NCI-H146 (cell line): ENCODE measurements at regions not wholly inside any gene's neighbourhood (a gene's known extent, or its start where the extent isn't known, plus 50 kb on each side); places are given as distances from the start of the nearest gene placed in this dataset.
A peak's percentile ranks its signal among the peaks of the same experiment; 100 is the strongest.
"Not testable (repeated sequence)": the region's sequence is repeated elsewhere in the genome, so short reads cannot be mapped to it uniquely, and the experiment has no call there.

ENCODE experiments used
- DNase-seq: peaks from one replicate; lab custom pipeline; 2025; lab: John Stamatoyannopoulos, UW

DNA sequence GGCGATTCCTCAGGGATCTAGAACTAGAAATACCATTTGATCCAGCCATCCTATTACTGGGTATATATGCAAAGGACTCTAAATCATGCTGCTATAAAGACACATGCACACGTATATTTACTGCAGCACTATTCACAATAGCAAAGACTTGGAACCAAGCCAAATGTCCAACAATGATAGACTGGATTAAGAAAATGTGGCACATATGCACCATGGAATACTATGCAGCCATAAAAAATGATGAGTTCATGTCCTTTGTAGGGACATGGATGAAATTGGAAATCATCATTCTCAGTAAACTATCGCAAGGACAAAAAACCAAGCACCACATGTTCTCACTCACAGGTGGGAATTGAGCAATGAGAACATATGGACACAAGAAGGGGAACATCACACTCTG is 93.1 kb upstream of the NT5E start:
- not testable (repeated sequence) for DNase-seq

DNA sequence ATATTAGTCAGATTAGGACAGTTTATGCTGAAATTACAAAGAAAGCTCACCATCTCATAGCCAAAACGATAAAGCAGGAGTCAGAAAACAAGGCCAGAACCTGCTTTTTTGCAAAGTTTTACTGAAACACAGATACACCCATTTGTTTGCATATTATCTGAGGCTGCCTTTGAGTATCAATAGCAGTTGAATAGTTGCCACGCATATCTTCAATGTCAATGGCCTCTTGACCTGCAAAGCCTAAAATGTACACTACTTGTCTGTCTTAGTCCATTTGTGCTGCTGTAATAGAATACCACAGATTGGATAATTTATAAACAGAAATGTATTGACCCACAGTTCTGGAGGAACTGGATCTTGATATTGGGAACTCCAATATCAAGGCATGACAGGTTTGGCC is 94.1 kb upstream of the NT5E start:
- DNase-seq = no peak

DNA sequence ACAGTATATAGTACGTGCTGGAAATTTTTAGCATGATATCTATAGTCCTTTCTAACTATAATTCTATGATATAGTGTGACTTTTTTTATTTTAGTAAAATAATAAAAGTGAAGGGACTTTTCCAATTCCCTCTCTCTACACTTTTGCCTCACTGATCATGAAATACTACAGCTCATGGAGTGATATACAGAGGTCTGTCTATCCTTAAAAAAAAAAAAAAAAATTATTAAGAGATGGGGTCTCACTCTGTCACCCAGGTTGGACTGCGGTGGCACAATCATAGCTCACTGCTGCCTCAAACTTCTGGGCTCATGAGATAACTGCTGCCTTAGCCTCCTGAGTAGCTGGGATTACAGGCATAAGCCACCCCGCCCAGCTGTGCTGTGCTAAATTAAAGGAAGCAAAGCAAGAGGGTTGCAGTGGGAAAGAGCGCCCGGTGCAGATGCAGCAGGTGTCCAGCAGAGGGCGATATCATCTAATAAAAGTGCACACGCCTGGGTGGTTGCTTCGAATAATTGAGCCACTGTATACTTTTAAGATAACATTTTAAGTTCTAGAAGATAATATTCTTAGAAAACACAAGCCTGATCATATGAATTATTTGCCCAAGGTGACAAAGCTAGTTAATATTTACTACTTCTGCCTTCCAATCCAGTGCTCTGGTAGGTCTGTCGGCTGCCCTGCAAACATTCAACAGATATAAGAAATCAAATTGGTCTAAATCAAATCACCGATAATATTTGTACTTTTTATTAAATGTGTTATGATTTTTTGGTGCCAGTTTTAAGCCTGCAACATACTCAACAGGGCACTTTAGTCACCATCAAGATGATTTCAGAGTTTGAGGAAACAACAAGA is 94.9 kb upstream of the NT5E start:
- DNase-seq = peak; percentile 31

DNA sequence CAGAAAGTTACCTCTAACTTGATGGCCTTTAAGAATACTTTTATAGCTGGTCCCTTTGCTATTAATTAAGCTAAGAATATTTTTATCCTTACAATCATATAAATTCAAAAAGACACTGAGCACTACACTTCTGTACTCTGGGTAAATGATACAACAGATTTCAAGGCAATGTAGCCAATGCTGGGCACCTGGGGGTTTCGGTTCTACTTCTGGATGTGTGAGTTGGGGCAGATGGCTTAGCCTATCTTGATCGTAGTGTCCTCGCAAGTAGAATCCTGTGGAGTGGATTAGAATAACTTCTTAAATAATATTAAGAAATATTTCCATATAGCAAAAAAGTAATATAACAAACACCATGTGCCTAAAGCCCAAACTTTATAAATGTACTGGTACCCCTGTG is 96.9 kb upstream of the NT5E start:
- no peak for DNase-seq

DNA sequence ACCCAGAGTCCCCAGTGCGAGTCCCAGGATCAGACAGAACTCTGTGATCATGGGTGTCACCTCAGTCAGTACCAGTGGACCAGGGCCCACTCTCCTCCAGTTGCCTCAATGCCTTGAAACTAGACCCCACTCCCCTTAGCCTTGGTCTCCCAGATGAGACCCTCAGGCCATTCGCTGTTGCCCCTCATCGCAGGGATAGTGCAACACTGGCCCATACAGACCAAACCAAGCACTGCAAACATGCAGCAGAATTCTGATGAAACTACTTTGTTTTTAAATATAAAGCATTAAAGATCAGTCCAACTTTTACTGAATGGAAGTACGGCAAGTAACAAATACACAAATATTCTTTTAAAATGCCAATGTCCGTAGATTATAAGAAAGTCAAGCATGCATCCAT is 101.2 kb upstream of the NT5E start:
- no peak for DNase-seq

DNA sequence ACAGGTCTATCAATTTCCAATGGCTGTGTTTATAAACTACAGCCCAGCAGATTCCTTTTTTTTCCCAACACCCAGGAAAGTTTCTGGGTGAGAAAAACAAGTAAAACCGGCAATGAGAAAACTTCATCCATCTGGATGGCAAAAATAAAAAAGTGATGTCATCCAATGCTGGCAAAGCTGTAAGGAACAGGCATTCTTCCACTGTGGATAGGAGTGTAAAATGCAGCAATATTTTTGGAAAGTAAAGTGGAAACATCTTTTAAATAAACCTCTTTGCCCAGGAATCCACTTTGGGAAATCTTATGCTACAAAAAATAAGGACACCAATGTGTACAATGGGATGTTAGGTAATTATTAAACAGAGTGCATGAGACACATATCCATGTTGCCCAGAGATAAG is 102.1 kb upstream of the NT5E start:
- no peak for DNase-seq

DNA sequence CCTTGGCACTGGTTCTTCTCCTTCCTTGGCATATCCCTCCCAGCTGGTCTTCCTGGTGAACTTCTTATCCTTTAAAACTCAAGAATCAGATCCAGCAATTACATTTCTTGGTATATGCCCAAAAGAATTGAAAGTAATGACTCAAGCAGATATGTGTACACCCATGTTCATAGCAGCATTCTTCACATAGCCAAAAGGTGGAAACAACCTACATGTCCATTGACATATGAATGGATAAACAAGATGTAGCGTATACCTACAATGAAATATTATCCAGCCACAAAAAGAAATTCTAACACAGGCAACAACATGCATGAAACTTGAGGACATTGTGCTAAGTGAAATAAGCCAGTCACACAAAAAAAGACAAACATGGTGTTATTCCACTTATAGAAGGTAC is 103.7 kb upstream of the NT5E start:
- no peak for DNase-seq

DNA sequence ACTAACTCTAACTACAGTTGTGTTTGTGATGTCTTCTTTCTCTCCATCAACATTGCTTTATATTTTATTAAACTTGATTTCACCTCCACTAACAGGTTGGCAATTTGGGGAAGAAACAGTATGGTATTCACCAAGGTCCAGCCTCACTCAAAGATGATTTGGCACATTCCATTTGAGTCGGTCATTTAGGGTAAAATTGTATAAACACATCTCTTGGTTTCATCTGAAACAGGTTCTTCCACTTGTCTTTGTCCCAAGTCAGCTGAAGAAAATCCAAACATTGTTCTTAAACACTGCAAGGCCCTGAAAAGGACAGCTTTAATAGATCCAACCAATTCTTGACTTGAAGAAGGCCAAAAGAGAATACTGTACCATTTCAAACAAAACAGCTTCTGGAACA is 104.9 kb upstream of the NT5E start:
- DNase-seq = no peak

DNA sequence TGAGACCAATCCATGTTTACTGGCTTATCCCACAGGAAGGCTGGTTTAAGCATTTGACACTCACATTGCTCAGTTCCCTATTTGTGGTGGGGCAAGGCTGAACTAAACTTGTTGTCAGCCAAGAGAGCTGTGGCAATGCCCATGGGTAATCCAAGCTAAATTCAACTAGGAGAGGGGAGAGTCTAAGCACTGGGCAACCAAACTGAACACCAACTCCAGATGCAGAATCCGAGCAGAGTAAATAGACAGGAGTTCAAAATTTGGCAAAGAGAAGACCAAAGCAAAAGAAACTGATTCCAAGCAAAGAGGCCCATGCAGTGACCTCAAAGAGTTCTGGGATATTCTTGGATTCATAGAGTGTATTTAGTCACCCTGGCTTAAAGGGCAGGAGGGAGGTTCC is 106.5 kb upstream of the NT5E start:
- DNase-seq = no peak

DNA sequence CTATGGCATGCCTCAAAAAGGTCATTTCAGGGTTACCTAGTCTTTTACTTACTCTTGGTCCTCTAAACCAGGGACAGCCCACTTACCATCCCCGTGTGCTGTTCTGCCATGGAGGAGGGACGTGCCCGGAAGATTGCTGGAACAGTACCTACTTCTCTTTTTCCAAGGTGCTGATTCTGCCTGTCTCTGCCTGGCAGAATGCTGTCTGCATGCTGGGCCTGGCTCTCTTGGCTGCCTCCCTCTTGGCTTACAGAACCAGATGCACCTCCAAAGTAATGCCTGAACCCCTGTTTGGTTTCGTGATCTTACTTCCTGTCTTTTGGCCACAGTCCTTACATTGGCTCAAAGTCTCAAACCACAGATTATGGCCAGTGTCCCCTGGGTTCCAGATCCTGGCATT is 120.7 kb upstream of the NT5E start:
- DNase-seq = no peak

DNA sequence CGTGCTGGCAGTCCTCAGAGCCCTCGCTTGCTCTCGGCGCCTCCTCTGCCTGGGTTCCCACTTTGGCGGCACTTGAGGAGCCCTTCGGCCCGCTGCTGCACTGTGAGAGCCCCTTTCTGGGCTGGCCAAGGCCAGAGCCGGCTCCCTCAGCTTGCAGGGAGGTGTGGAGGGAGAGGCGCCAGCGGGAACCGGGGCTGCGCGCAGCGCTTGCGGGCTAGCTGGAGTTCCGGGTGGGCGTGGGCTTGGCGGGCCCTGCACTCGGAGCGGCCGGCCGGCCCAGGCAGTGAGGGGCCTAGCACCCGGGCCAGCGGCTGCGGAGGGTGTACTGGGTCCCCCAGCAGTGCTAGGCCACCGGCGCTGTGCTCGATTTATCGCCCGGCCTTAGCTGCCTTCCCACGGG is 124.1 kb upstream of the NT5E start:
- not testable (repeated sequence) for DNase-seq

DNA sequence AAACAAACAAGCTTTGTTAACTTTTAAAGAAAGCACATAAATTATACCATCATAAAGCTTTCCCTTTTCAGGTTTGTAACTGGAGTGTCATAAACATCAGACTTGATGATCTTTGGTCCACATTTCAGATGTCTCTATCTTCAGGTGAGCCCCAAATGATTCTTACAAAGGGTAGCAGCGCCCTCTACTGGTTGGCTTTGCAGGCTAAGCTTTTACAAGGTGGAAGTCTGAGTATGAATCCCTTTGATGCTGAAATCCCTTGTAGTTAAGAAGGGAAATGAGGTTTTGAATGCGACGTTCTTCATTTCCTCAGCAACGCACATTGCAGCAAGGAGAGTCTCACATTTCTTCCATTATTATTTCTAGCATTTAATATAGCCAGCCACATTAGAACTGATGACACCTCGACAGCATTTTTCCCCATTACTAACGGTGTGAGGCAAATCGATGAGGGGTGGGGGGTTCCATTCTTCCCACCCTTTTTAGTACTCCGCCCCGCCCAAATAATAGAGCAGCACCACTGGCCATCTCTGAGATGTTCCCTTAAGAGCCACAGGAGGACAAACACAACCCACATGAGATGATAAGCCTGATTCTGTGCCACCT is 126.3 kb upstream of the NT5E start:
- DNase-seq = peak; percentile 56

DNA sequence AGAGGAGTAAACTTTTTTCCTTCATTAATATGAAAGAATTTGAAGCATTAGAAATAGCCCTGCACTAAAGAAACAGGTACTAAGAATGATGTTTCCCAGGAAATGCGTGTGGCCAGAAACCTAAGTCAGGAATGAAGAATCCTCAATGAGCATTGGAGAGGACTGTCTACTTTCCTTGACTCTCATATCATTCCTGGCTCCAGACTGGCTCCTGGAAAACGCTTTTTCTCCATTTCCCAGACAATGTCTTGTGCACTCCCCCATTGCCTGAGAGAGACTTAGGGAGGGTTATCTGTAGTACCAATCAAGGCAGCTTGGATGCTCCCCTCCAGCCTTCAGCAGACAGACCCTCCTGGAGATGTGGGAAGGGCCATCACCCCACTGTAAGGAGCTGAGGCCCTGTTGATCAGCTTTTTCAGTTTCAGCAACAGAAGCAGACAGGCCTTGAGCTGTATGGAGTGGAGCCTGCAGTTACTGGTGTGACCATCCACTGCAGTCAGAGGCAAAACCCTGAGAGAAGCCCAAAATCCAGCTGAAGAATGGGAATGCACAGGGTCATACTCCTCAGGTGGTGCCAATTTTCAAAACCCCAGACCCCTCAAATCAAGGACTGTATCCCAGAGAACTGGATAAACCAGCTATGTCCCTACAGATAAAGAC is 127.3 kb upstream of the NT5E start:
- DNase-seq = no peak

DNA sequence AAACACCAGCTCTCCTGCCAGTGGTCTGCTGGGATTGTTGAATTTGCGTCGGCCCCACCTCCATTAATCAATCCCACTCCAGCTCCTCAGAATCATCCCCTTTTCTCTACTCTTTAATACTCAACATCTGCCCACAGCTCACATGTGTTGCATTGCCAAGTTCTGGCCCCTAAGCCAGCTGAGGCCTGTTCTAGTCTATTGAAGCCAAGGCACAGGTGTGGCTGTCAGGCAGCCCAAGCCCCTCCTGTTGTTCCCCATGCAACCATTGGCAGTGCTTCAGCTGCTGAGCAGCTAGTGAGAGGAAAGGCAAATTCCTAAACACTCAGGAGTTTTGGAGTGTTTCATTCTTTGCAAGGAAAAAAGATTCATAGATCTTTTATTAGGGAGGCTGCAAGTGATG is 128.0 kb upstream of the NT5E start:
- DNase-seq = no peak

DNA sequence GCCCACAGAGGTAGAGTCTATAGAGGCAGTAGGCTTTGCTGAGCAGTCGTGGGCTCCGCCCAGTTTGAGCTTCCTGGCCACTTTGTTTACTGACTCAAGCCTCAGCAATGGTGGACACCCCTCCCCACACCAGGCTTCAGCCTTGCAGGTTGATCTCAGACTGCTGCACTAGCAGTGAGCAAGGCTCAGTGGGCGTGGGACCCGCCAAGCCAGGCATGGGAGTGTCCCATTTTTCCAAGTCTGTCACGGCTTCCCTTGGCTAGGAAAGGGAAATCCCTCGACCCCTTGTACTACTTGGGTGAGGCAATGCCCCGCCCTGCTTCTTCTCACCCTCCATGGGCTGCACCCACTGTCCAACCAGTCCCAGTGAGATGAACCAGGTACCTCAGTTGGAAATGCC is 135.3 kb upstream of the NT5E start:
- no peak for DNase-seq

DNA sequence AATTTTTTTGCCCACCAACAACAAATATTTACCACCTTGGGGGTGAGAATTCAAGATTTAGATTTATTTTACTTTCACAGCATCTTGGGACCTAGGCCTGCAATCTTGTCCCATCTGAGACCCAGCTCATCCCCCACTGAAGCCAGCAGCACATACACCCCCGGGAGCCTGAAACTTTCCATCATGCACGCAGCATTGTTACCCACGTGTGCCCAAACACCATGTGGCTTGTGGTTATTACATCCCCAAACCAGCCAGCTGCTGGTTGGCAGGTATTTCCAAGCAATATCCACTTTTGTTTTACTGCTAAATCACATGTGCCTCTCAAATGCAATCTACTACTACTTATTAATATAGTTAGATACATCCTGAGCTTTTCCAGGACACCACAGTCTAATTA is 149.3 kb upstream of the NT5E start:
- DNase-seq = no peak

DNA sequence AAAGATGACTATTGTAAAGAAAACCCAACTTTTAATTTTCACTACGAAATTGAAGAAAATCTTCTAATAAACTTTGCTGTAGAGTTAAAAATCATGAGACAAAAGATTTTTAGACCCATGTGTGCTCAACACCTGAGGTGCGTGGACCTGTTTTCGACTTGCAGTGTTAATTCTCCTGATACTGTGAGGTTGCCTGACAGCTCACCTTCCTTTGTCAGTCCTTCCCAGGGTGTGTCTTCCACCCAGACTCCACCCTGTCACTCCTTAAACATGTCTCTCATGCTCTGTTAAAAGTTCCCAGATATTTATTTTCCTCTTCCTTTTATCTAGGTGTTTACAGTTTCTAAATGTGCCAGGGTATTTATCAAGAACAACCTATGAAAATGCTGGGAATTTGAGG is 151.3 kb upstream of the NT5E start:
- no peak for DNase-seq

DNA sequence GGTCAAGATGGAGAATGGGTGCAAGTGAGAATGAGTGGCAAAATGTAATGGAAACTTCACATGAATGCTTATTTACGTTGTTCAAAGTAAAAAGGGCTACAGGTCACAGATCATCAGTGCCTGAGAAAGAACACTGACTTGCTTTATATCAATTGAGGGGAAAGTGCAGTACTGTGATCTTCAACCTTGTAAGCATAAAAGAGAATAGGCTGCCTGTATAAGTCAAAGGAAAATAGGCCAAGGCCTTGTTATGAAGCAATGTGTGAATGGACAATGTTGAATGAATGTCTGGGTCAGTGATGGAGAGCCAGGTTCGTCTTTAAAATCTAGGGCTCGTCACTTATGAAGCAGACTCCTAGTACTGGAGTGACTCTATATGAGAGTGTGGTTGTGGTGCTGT is 158.6 kb upstream of the NT5E start:
- DNase-seq = no peak

DNA sequence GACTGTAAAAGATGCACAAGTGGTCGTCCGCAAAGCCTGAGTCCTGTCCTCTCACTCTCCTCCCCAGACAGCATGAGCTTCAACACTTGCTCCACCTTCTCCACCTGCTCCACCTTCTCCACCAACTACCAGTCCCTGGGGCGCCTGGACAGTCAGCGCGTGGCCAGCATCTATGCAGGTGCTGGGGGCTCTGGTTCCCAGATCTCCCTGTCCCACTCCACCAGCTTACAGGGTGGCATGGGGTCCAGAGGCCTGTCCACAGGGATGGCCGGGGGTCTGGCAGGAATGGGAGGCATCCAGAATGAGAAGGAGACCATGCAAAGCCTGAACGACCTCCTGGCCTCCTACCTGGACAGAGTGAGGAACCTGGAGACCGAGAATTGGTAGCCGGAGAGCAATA is 162.2 kb upstream of the NT5E start:
- DNase-seq = no peak

DNA sequence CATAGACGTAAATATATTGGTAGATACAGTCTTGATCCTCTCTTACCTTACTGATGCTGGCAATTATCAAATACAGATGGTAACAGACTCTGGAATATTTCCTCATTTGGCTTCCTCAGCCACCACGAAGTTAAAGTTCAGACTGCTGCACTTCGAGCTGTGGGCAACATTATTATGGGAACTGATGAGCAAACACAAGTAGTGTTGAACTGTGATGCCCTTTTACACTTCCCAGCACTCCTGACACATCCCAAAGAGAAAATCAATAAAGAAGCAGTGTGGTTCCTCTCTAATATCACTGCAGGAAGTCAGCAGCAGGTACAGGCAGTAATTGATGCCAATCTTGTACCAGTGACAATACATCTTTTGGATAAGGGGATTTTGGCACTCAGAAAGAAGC is 162.7 kb upstream of the NT5E start:
- DNase-seq = no peak

DNA sequence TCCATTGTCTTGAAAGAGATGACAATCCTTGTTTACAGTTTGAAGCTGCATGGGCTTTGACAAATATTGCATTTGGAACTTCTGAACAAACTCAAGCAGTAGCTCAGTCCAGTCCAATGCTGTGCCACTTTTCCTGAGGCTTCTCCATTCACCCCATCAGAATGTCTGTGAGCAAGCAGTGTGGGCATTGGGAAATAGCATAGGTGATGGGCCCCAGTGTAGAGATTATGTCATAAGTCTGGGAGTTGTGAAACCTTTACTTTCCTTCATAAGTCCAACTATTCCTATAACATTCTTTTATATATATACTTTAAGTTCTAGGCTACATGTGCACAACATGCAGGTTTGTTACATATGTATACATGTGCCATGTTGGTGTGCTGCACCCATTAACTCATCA is 163.4 kb upstream of the NT5E start:
- not testable (repeated sequence) for DNase-seq

DNA sequence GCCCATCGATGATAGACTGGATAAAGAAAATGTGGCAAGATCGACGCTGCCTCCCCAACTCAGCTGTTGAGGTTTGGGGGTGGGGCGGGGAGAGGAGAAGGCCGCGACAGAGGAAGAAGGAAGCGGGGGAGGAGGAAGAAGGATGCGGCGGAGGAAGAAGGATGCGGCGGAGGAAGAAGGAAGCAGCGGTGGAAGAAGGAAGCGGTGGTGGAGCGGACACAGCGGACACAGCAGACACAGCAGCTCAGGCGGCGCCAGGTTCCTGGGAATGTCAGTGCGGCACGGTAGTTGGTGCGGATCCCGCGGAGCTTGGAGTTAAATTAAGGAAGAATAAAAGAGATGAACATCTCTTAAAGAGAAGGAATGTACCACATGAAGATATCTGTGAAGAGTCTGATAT is 163.9 kb upstream of the NT5E start:
- no peak for DNase-seq

DNA sequence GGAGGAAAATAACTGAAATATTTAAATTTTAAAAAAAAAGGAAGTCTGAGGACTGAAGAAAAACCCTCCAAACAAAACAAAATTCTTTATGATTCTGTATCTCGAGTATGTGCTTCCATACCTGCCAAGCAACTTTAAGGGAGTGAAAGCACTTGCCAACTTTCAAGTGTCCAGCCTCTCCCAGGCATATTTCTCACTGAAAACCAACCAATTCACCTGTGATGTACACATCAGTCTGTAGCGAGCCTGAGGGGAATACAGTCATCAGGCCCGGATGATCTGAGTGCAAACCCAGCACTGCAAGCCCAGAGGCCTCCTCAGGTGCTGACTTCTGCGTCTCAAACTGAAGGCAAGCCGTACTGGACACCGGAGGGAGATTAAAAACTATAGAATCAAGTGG is 164.8 kb upstream of the NT5E start:
- DNase-seq = no peak
